ENCODE measurements at regions not wholly inside any gene's neighbourhood (a gene's known extent, or its start where the extent isn't known, plus 50 kb on each side); places are given as distances from the start of the nearest gene placed in this dataset.
A peak's percentile ranks its signal among the peaks of the same experiment; 100 is the strongest.

GRCh38 chr11:115792903-115793302 lies 288.7 kb upstream of the CADM1 start:
- DNase-seq = no peak

GRCh38 chr11:115787302-115787701 lies 283.1 kb upstream of the CADM1 start:
- no peak for DNase-seq

GRCh38 chr11:115784796-115785521 lies 280.7 kb upstream of the CADM1 start:
- DNase-seq = no peak

GRCh38 chr11:115780646-115781362 lies 276.6 kb upstream of the CADM1 start:
- DNase-seq = no peak

GRCh38 chr11:115778928-115779650 lies 274.9 kb upstream of the CADM1 start:
- no peak for DNase-seq

GRCh38 chr11:115776916-115777315 lies 272.7 kb upstream of the CADM1 start:
- no peak for DNase-seq

GRCh38 chr11:115775846-115776245 lies 271.6 kb upstream of the CADM1 start:
- DNase-seq = no peak

GRCh38 chr11:115774756-115775155 lies 270.5 kb upstream of the CADM1 start:
- no peak for DNase-seq

- no peak for DNase-seq
Observed at GRCh38 chr11:115769891-115770290, 265.7 kb upstream of the CADM1 start.

- no peak for DNase-seq
Observed at GRCh38 chr11:115767883-115768282, 263.7 kb upstream of the CADM1 start.

GRCh38 chr11:115767047-115767802 lies 263.0 kb upstream of the CADM1 start:
- no peak for DNase-seq

GRCh38 chr11:115766561-115766960 lies 262.3 kb upstream of the CADM1 start:
- DNase-seq = no peak

GRCh38 chr11:115765803-115766239 lies 261.6 kb upstream of the CADM1 start:
- no peak for DNase-seq

GRCh38 chr11:115764176-115764575 lies 260.0 kb upstream of the CADM1 start:
- DNase-seq = no peak

GRCh38 chr11:115761817-115762216 lies 257.6 kb upstream of the CADM1 start:
- no peak for DNase-seq

- DNase-seq = no peak
Observed at GRCh38 chr11:115761348-115761747, 257.1 kb upstream of the CADM1 start.

GRCh38 chr11:115760461-115761320 lies 256.5 kb upstream of the CADM1 start:
- no peak for DNase-seq

- DNase-seq = peak; percentile 65
Observed at GRCh38 chr11:115759622-115760460, 255.6 kb upstream of the CADM1 start.

- no peak for DNase-seq
Observed at GRCh38 chr11:115758011-115758410, 253.8 kb upstream of the CADM1 start.

- DNase-seq = no peak
Observed at GRCh38 chr11:115751243-115752015, 247.2 kb upstream of the CADM1 start.
